ENCODE measurements at regions not wholly inside any gene's neighbourhood (a gene's known extent, or its start where the extent isn't known, plus 50 kb on each side); places are given as distances from the start of the nearest gene placed in this dataset.

DNA sequence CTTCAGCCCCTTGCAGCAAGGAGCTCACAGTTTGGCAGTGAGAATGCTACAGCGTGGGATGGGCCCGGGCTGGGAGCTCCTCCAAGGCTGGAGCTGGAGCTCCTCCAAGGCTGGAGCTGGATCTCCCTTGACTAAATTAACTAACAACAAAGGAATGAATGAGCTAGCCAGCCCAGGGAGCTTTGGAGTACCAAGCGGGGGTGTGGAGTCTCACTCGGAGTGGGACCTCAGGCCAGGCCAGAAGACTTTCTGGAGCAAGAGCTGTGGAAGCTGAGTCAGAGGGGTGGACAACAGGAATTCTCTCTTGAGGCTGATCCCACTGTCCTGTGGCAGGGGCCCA, 244.7 kb upstream of the HS6ST1 start:
- DNase-seq: no peak
- POLR2A ChIA-PET: no interaction called here
- no peaks in the 10 kb centered on the region for H3K36me3 Mint-ChIP-seq
- no peak overlapping the region for H3K27ac ChIP-seq (ENCODE audit: low read depth, low read length)
- no peaks in the 10 kb centered on the region for H3K4me1 Mint-ChIP-seq
- no peaks in the 10 kb centered on the region for H3K36me3 ChIP-seq (ENCODE audit: insufficient read depth, low read length)
- CTCF ChIA-PET: no interaction called here
- H3K27me3 ChIP-seq (ENCODE audit: insufficient read depth, low read length, poor library complexity, severe bottlenecking): no peaks in the 10 kb centered on the region
- no peak overlapping the region for H3K4me3 ChIP-seq (ENCODE audit: low read length)
- no peak overlapping the region for H3K4me3 Mint-ChIP-seq
- H3K27me3 Mint-ChIP-seq: peaks cover 9 to 17% of the 10 kb centered on the region in 2 donors
- H3K27ac Mint-ChIP-seq: no peak overlapping the region
- no peaks in the 10 kb centered on the region for H3K9me3 ChIP-seq (ENCODE audit: low read length)
- no peaks in the 10 kb centered on the region for H3K4me1 ChIP-seq (ENCODE audit: insufficient read depth, low read length)
- no peaks in the 10 kb centered on the region for H3K9me3 Mint-ChIP-seq

DNA sequence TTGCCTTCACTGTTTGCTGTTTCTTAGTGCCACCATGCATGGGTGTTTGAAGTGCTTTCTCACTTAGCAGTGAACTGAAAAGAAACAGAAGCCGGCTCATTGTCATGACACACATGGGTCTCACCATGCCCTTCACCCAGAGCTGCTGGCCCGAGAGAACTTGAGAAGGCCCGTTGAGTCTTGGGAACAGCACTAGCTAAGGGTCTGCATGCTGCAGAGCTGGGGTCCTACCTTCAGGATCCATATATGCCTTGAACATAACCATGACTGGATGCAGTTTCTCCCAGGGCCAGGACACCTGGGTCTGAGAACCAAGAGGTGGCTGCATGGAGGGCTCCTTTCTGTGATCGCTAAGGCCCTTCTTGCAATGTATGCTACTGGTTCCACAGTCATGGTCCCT, 245.5 kb upstream of the HS6ST1 start:
- DNase-seq: no peak
- H3K36me3 ChIP-seq (ENCODE audit: insufficient read depth, low read length): no peaks in the 10 kb centered on the region

DNA sequence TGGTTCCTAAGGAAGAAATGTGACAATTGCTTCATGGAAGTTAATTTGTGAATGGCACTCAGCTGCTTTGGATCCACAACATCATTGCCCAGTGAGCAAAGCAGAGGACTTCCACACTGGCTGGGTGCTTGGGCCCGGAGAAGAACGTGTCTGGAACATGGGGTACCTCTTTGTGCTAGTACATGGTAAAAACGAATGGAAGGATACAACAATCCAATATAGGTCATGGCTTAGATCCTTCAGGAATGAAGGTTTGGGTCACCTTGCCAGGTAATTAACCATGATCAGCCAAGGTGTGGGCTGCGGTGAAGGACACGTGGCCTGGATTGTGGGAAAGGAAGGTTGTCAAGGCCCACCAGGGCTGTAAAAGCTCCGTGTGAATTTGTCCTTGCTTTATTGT, 245.9 kb upstream of the HS6ST1 start:
- Histone ChIP-seq H3K9me3 (ENCODE audit: low read length) (no peaks in the 10 kb centered on the region), H3K4me1 (ENCODE audit: insufficient read depth, low read length) (no peaks in the 10 kb centered on the region), H3K27me3 (ENCODE audit: insufficient read depth, low read length, poor library complexity, severe bottlenecking) (no peaks in the 10 kb centered on the region), H3K27ac (ENCODE audit: low read depth, low read length) (no peak overlapping the region), H3K36me3 (ENCODE audit: insufficient read depth, low read length) (no peaks in the 10 kb centered on the region), H3K4me3 (ENCODE audit: low read length) (no peak overlapping the region)
- no peak for DNase-seq
- ChIA-PET POLR2A (no interaction called here), CTCF (no interaction called here)
- Mint-ChIP-seq H3K4me1 (no peaks in the 10 kb centered on the region), H3K27me3 (peaks cover 4 to 14% of the 10 kb centered on the region in 2 donors), H3K9me3 (no peaks in the 10 kb centered on the region), H3K4me3 (no peak overlapping the region), H3K27ac (no peak overlapping the region), H3K36me3 (no peaks in the 10 kb centered on the region)

More for the DNA sequence above, 245.5 kb upstream of the HS6ST1 start:
- Mint-ChIP-seq H3K9me3 (no peaks in the 10 kb centered on the region), H3K4me1 (no peaks in the 10 kb centered on the region), H3K27ac (no peak overlapping the region), H3K36me3 (no peaks in the 10 kb centered on the region), H3K27me3 (peaks cover 9 to 17% of the 10 kb centered on the region in 2 donors), H3K4me3 (no peak overlapping the region)
- no peaks in the 10 kb centered on the region for H3K9me3 ChIP-seq (ENCODE audit: low read length)
- H3K4me3 ChIP-seq (ENCODE audit: low read length): no peak overlapping the region
- POLR2A ChIA-PET: no interaction called here
- H3K27ac ChIP-seq (ENCODE audit: low read depth, low read length): no peak overlapping the region
- H3K4me1 ChIP-seq (ENCODE audit: insufficient read depth, low read length): no peaks in the 10 kb centered on the region
- no peaks in the 10 kb centered on the region for H3K27me3 ChIP-seq (ENCODE audit: insufficient read depth, low read length, poor library complexity, severe bottlenecking)
- CTCF ChIA-PET: no interaction called here

DNA sequence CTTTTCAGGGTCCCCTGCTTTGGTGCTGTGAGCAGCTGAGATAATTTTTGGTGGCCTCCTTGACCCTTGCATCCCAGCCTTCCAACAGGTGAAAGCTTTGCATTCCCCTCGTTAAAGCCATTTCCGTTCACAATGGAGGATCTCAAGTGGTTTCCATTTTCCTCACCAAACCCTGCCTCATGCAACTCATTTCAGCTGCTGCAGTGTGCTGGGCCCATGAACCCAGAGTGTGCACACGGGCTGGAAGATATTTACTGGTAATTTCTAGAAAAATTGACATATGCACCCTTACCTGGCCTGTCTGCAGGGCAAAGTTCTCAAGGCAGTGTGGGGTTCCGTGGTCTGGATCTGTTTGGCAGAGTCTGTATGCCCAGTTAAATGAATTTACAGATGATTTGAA, 246.8 kb upstream of the HS6ST1 start:
- no peak for DNase-seq
- H3K27ac Mint-ChIP-seq: no peak overlapping the region
- H3K4me3 Mint-ChIP-seq: no peak overlapping the region
- ChIA-PET CTCF (no interaction called here), POLR2A (no interaction called here)
- H3K4me1 Mint-ChIP-seq: no peaks in the 10 kb centered on the region
- H3K36me3 Mint-ChIP-seq: no peaks in the 10 kb centered on the region
- H3K27me3 ChIP-seq (ENCODE audit: insufficient read depth, low read length, poor library complexity, severe bottlenecking): no peaks in the 10 kb centered on the region
- no peaks in the 10 kb centered on the region for H3K36me3 ChIP-seq (ENCODE audit: insufficient read depth, low read length)
- H3K9me3 ChIP-seq (ENCODE audit: low read length): no peaks in the 10 kb centered on the region
- H3K4me3 ChIP-seq (ENCODE audit: low read length): no peak overlapping the region
- no peaks in the 10 kb centered on the region for H3K9me3 Mint-ChIP-seq
- peaks cover 3 to 10% of the 10 kb centered on the region in 2 donors for H3K27me3 Mint-ChIP-seq
- no peak overlapping the region for H3K27ac ChIP-seq (ENCODE audit: low read depth, low read length)
- H3K4me1 ChIP-seq (ENCODE audit: insufficient read depth, low read length): no peaks in the 10 kb centered on the region

DNA sequence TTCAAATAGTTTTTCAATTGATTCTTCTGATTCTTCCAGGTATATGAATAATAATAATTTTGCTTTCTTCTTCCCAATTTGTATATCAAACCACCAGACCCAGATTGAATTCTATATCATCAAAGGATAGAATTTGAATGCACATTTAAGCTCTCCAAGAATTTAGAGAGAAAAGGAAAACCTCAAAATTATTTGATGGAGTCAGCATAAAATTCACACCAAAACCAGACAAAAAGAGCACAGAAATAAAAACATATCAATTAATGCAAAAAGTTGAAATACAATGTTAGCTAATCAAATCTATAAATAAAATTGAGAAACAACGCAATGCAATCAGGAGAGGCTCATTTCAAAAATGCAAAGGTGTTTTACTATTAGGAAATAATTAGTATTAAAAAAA, 248.0 kb upstream of the HS6ST1 start:
- no peak overlapping the region for H3K27ac Mint-ChIP-seq
- no peaks in the 10 kb centered on the region for H3K36me3 ChIP-seq (ENCODE audit: insufficient read depth, low read length)
- ChIA-PET CTCF (no interaction called here), POLR2A (no interaction called here)
- no peak overlapping the region for H3K4me3 ChIP-seq (ENCODE audit: low read length)
- H3K27ac ChIP-seq (ENCODE audit: low read depth, low read length): no peak overlapping the region
- H3K4me3 Mint-ChIP-seq: no peak overlapping the region
- H3K4me1 ChIP-seq (ENCODE audit: insufficient read depth, low read length): no peaks in the 10 kb centered on the region
- H3K27me3 ChIP-seq (ENCODE audit: insufficient read depth, low read length, poor library complexity, severe bottlenecking): no peaks in the 10 kb centered on the region
- H3K36me3 Mint-ChIP-seq: no peaks in the 10 kb centered on the region
- no peak for DNase-seq
- H3K27me3 Mint-ChIP-seq: peaks cover 0 to 3% of the 10 kb centered on the region in 2 donors
- no peaks in the 10 kb centered on the region for H3K9me3 Mint-ChIP-seq
- H3K4me1 Mint-ChIP-seq: no peaks in the 10 kb centered on the region
- no peaks in the 10 kb centered on the region for H3K9me3 ChIP-seq (ENCODE audit: low read length)

DNA sequence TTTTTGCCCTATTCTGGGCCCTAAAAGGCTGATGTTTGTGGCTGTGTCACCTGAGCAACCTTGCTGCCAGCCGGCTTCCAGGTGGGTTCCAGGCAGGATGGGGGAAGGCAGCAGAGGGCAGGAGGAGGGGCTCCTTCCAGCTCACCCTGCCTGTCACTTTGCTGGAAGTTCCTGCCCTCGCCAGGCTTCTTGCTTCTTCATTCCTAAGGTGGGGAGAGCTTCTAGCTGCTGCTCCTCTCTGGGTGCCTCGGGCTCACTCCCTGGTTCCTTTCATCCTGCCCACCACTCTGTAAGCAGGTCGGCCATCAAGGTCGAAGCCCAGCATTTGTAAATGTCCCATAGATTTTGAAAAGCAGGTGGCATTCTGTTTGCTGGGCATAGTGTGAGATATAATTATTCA, 249.4 kb upstream of the HS6ST1 start:
- Mint-ChIP-seq H3K9me3 (no peaks in the 10 kb centered on the region), H3K27ac (peak overlapping the region in 1 of 8 donors; percentile 43), H3K36me3 (no peaks in the 10 kb centered on the region), H3K4me1 (no peaks in the 10 kb centered on the region), H3K4me3 (no peak overlapping the region), H3K27me3 (peaks cover 5 to 6% of the 10 kb centered on the region in 2 donors)
- no peak overlapping the region for H3K4me3 ChIP-seq (ENCODE audit: low read length)
- no peaks in the 10 kb centered on the region for H3K9me3 ChIP-seq (ENCODE audit: low read length)
- no peaks in the 10 kb centered on the region for H3K4me1 ChIP-seq (ENCODE audit: insufficient read depth, low read length)
- CTCF ChIA-PET: no interaction called here
- POLR2A ChIA-PET: no interaction called here
- no peak overlapping the region for H3K27ac ChIP-seq (ENCODE audit: low read depth, low read length)
- H3K27me3 ChIP-seq (ENCODE audit: insufficient read depth, low read length, poor library complexity, severe bottlenecking): no peaks in the 10 kb centered on the region
- no peaks in the 10 kb centered on the region for H3K36me3 ChIP-seq (ENCODE audit: insufficient read depth, low read length)
- DNase-seq: no peak

DNA sequence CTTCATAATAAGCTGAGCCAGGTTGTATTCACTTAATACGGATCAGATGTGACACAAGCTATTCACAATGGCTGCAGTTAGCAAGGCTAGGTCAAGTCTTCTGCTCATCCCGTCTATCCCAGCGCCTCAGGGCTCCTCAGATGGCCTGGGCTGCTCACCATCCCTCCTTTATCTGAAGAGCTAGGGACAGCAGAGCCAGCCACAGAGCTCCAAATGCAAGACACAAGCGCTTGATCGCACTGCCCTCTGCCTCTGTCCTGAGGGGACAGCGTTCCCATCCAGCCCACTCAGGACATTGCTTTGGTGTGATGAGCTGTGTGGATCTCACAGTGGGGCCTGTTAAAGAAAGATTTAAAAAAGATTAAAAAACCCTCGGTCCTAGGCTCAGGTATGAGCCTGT, 254.4 kb upstream of the HS6ST1 start:
- Mint-ChIP-seq H3K36me3 (no peaks in the 10 kb centered on the region), H3K27ac (no peak overlapping the region), H3K9me3 (no peaks in the 10 kb centered on the region), H3K4me3 (no peak overlapping the region), H3K27me3 (peaks cover 9 to 15% of the 10 kb centered on the region in 2 donors), H3K4me1 (no peaks in the 10 kb centered on the region)
- no peaks in the 10 kb centered on the region for H3K27me3 ChIP-seq (ENCODE audit: insufficient read depth, low read length, poor library complexity, severe bottlenecking)
- H3K4me1 ChIP-seq (ENCODE audit: insufficient read depth, low read length): no peaks in the 10 kb centered on the region
- no peak overlapping the region for H3K27ac ChIP-seq (ENCODE audit: low read depth, low read length)
- no peaks in the 10 kb centered on the region for H3K36me3 ChIP-seq (ENCODE audit: insufficient read depth, low read length)
- CTCF ChIA-PET: no interaction called here
- no peaks in the 10 kb centered on the region for H3K9me3 ChIP-seq (ENCODE audit: low read length)
- no peak for DNase-seq
- POLR2A ChIA-PET: no interaction called here
- H3K4me3 ChIP-seq (ENCODE audit: low read length): no peak overlapping the region

DNA sequence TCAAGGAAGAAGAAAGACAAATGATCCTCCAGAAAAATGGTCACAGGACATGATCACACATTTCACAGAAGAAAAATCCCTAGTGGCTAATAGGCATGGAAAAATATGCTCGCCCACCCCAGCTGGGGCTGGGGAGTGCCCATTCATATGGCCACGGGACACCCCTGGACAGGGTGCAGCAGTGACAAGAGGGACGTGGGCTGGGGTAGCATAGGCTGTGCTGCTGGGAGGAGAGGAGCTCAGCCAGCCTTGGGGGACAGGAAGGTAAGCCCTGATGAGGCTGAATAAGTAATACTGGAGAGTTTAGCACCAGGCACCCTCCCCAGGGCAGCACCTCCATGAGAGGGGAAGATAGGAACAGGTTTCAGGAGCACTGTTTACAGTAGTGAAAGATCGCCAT, 254.9 kb upstream of the HS6ST1 start:
- no peaks in the 10 kb centered on the region for H3K9me3 ChIP-seq (ENCODE audit: low read length)
- ChIA-PET POLR2A (no interaction called here), CTCF (no interaction called here)
- H3K4me1 ChIP-seq (ENCODE audit: insufficient read depth, low read length): no peaks in the 10 kb centered on the region
- no peaks in the 10 kb centered on the region for H3K36me3 Mint-ChIP-seq
- no peak overlapping the region for H3K27ac ChIP-seq (ENCODE audit: low read depth, low read length)
- H3K27me3 Mint-ChIP-seq: peaks cover 9 to 15% of the 10 kb centered on the region in 2 donors
- H3K36me3 ChIP-seq (ENCODE audit: insufficient read depth, low read length): no peaks in the 10 kb centered on the region
- no peaks in the 10 kb centered on the region for H3K27me3 ChIP-seq (ENCODE audit: insufficient read depth, low read length, poor library complexity, severe bottlenecking)
- no peak for DNase-seq
- no peaks in the 10 kb centered on the region for H3K9me3 Mint-ChIP-seq
- H3K27ac Mint-ChIP-seq: peak overlapping the region in 1 of 8 donors; percentile 41
- no peak overlapping the region for H3K4me3 ChIP-seq (ENCODE audit: low read length)
- H3K4me1 Mint-ChIP-seq: no peaks in the 10 kb centered on the region
- H3K4me3 Mint-ChIP-seq: no peak overlapping the region

DNA sequence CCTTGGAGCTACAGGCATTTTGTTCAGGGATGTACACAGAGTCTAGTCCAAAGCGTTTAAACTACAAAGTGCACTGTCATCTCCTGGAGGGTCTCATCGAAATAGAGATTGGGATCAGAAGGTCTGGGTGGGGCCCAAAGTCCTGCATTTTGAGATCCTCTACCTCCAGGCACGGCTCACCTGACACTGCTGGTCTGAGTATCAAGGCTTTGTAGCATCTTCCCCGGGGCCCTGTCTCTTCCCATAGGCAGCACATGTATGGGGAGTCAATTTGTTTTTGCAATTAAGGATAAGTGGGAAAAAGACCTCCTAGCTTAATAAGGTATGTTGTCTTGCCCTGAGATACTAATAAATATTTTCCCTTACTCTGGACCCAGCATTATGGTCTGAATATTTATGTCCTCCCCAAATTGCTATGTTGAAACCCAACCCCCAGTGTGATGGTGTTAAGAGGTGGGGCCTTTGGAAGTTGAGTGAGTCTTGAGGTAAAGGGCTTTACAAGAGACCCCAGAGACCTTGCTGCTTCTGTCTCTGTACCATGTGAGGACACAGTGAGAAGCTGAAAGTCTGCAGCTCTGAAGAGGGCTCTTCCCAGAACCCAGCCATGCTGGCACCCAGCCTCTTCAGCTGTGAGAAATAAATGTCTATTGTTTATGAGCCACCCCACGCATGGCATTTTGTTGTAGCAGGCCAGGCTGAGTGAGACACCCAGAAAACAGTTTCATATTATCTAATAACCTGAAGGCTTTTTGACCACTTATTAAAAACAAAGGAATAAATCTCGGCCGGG, 258.7 kb upstream of the HS6ST1 start:
- no peak overlapping the region for H3K27ac ChIP-seq (ENCODE audit: low read depth, low read length)
- H3K4me1 Mint-ChIP-seq: no peaks in the 10 kb centered on the region
- H3K27me3 Mint-ChIP-seq: peaks cover 10 to 13% of the 10 kb centered on the region in 2 donors
- no peaks in the 10 kb centered on the region for H3K4me1 ChIP-seq (ENCODE audit: insufficient read depth, low read length)
- H3K27me3 ChIP-seq (ENCODE audit: insufficient read depth, low read length, poor library complexity, severe bottlenecking): no peaks in the 10 kb centered on the region
- no peak overlapping the region for H3K4me3 Mint-ChIP-seq
- DNase-seq: no peak
- no peaks in the 10 kb centered on the region for H3K36me3 ChIP-seq (ENCODE audit: insufficient read depth, low read length)
- POLR2A ChIA-PET: interaction anchor here (0.7 kb wide), 1 partner anchor 153 kb away, joined by 6 read pairs; no protein-coding TSS in a partner anchor
- CTCF ChIA-PET: no interaction called here
- H3K36me3 Mint-ChIP-seq: no peaks in the 10 kb centered on the region
- no peak overlapping the region for H3K27ac Mint-ChIP-seq
- H3K9me3 ChIP-seq (ENCODE audit: low read length): no peaks in the 10 kb centered on the region
- H3K9me3 Mint-ChIP-seq: no peaks in the 10 kb centered on the region
- no peak overlapping the region for H3K4me3 ChIP-seq (ENCODE audit: low read length)
